Rectal smooth muscle tissue (tissue), 1 donor: ENCODE measurements at regions not wholly inside any gene's neighbourhood (a gene's known extent, or its start where the extent isn't known, plus 50 kb on each side); places are given as distances from the start of the nearest gene placed in this dataset.

Experiments
- H3K27ac ChIP-seq: one replicate; pipeline ENCODE4 v1.7.0; 2013; ENCODE audit warnings: low read depth, low read length, inconsistent platforms
- H3K27me3 ChIP-seq: one replicate; pipeline ENCODE4 v1.7.0; 2013; ENCODE audit warnings: low read length; ENCODE audit not compliant: control insufficient read depth, insufficient read depth
- H3K36me3 ChIP-seq: one replicate; pipeline ENCODE4 v1.7.0; 2013; ENCODE audit warnings: low read length; ENCODE audit not compliant: control insufficient read depth, insufficient read depth
- H3K4me1 ChIP-seq: one replicate; pipeline ENCODE4 v1.7.0; 2013; ENCODE audit warnings: low read length; ENCODE audit not compliant: control insufficient read depth, insufficient read depth
- H3K4me3 ChIP-seq: one replicate; pipeline ENCODE4 v1.7.0; 2013; ENCODE audit warnings: low read length
- H3K9ac ChIP-seq: one replicate; pipeline ENCODE4 v1.7.0; 2013; ENCODE audit warnings: low read length

DNA sequence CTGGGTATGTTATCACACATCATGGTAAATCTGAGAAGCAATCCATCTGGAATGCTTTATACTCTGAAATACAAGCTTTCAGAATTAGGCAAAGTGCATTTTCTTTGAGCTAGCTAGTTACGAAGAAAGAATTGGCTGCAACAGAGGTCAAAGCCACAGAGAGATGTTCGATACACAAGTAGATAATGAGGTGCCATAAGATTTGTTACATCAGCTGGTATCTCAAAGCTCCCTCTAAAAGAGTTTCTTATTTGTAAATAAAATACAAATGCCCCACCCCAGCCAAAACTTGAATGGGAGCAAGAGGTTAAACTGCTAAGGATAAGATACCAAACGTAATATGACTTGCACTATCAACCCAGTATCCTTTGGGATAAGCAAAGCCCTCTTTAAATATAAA is 84.0 kb upstream of the SLCO3A1 start:
- H3K4me1 ChIP-seq: no peaks in the 10 kb centered on the region
- H3K36me3 ChIP-seq: no peaks in the 10 kb centered on the region
- H3K9ac ChIP-seq: no peak overlapping the region
- no peaks in the 10 kb centered on the region for H3K27me3 ChIP-seq
- H3K4me3 ChIP-seq: no peak overlapping the region
- H3K27ac ChIP-seq: no peak overlapping the region

DNA sequence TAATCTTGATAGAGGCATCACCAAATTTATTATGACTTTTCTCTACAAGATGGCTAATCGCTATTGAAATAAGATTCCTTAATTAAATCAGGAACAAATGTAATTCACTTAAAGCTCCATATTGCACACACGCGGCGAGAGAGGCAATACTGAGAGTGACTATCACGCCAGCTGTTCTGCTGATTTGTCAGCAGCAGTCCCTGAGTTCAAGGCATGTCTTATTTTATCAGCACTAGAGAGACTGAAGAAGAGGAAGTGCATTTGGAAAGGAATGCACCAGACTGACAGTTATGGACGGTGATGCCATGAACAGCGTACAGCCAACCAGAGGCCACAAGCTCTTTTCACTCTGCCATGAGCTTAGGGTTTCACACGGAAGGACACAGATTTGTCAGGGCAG is 83.6 kb upstream of the SLCO3A1 start:
- no peaks in the 10 kb centered on the region for H3K27me3 ChIP-seq
- no peak overlapping the region for H3K4me3 ChIP-seq
- no peak overlapping the region for H3K27ac ChIP-seq
- H3K4me1 ChIP-seq: no peaks in the 10 kb centered on the region
- H3K36me3 ChIP-seq: no peaks in the 10 kb centered on the region
- no peak overlapping the region for H3K9ac ChIP-seq

DNA sequence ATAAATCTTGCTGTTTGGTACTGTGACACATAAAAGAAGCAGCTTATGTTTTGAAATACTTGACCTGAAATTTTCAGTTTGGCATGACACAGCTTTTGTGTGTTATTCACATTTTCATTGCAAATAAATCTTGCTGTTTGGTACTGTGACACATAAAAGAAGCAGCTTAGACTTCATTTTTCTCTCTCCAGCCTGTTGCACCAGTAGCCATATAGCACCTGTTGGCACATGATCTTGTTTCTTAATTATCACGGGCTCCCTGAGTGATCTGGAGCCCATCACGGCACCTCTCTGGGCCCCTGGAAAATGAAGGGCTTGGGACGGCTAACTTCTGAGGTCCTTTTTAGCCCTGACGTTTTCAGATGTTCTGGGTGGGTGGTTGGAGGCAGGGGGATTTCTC is 77.4 kb upstream of the SLCO3A1 start:
- no peaks in the 10 kb centered on the region for H3K27me3 ChIP-seq
- no peak overlapping the region for H3K27ac ChIP-seq
- H3K4me3 ChIP-seq: no peak overlapping the region
- H3K4me1 ChIP-seq: no peaks in the 10 kb centered on the region
- no peaks in the 10 kb centered on the region for H3K36me3 ChIP-seq
- no peak overlapping the region for H3K9ac ChIP-seq

DNA sequence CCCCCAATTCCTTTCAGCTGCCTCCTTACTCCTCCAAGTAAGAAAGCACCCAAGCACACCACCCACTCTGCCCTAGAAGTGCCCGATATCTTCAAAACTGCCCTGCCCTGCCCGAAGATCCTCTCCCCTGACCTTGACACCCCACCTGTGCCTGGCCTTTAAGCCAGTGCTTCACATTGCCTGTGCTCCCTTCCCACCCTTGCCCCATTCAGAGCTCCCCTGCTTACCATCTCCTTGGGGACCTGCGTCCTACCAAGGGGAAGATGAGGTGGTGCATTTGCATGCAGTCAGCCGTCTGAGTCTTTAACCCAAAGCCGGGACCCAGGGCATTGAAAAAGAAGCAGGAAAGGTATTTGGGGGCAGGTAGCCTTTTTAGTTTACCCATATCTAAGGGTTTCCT is 73.5 kb upstream of the SLCO3A1 start:
- Histone ChIP-seq H3K27me3 (peaks cover 1% of the 10 kb centered on the region), H3K27ac (no peak overlapping the region), H3K9ac (no peak overlapping the region), H3K36me3 (no peaks in the 10 kb centered on the region), H3K4me1 (no peaks in the 10 kb centered on the region), H3K4me3 (no peak overlapping the region)

DNA sequence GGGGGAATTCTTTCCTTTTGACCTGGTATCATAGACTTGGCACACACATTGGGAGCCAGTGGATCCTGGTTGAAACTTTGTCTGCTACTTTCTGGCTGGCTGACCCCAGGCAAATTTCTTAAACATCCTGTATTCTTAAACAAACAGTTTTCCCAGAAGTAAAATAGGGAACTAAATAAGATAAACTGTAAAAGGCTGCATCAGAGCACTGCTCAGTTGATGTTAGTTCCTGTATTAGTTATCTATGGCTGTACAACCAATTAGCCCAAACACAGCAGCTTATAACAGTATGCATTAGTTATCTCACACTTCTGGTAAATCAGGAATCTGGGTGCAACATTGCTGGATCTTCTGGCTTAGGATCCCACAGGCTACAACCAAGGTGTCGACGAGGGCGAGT is 73.1 kb upstream of the SLCO3A1 start:
- no peak overlapping the region for H3K27ac ChIP-seq
- H3K4me1 ChIP-seq: no peaks in the 10 kb centered on the region
- H3K9ac ChIP-seq: no peak overlapping the region
- peaks cover 1% of the 10 kb centered on the region for H3K27me3 ChIP-seq
- no peaks in the 10 kb centered on the region for H3K36me3 ChIP-seq
- no peak overlapping the region for H3K4me3 ChIP-seq

DNA sequence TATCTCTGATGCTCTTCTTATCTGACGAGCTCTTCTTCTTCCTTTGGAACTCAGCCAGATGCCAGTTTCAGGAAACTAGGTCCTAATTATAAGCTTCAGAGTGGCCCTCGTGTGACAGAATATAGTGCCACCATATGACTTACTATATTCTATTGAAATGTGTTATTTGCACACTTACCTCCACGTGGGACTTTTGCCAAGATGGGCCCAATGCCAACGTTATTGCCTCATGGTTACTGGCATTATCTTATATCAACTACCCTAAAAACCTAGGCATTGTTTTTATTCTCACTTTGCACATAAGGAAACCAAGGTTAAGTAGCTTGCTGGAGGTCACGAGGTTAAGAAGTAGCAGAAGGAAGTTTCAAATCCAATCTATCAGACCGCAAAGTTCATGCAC is 71.3 kb upstream of the SLCO3A1 start:
- Histone ChIP-seq H3K27ac (no peak overlapping the region), H3K4me1 (no peaks in the 10 kb centered on the region), H3K27me3 (peaks cover 1% of the 10 kb centered on the region), H3K4me3 (no peak overlapping the region), H3K36me3 (no peaks in the 10 kb centered on the region), H3K9ac (no peak overlapping the region)

DNA sequence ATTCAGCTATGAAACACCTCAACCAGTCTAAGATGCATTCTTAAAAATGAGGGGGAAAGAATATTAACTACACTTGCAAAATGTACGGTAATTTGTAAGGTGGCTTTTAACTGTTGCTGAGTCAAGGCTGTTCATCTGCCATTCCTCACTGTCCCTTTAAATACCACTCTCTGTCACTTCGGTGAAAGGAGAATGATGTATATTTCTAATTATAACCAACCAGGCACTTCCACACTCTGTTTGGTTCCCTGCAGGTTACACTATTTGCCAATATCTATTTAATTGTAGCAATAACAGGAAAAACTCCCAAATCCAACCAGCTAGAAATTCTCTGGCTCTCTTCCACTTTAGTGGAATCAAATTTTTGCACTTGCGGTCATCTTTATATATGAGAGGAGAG is 70.5 kb upstream of the SLCO3A1 start:
- no peaks in the 10 kb centered on the region for H3K4me1 ChIP-seq
- peaks cover 1% of the 10 kb centered on the region for H3K27me3 ChIP-seq
- H3K4me3 ChIP-seq: no peak overlapping the region
- H3K36me3 ChIP-seq: no peaks in the 10 kb centered on the region
- H3K27ac ChIP-seq: no peak overlapping the region
- H3K9ac ChIP-seq: no peak overlapping the region

DNA sequence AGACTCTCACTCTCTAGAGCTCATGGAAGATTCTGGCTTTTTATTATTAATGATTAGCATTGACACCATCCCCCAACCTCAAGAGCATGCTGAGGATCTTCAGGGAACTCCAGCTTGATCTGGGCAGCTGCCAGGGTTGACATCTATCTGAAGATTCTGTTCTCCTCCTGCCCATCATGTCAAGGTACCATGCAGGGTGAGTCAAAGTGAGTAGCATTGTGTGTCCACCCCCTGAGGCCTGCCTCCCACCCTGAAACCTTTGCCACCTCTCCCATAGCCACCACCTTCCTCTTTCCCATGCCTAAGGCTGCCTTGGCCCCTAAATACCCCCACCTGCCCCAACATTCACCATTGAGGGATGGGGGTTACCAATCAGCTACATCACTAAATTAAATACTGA is 70.1 kb upstream of the SLCO3A1 start:
- Histone ChIP-seq H3K36me3 (no peaks in the 10 kb centered on the region), H3K4me3 (no peak overlapping the region), H3K4me1 (no peaks in the 10 kb centered on the region), H3K27me3 (peaks cover 1% of the 10 kb centered on the region), H3K9ac (no peak overlapping the region), H3K27ac (no peak overlapping the region)

DNA sequence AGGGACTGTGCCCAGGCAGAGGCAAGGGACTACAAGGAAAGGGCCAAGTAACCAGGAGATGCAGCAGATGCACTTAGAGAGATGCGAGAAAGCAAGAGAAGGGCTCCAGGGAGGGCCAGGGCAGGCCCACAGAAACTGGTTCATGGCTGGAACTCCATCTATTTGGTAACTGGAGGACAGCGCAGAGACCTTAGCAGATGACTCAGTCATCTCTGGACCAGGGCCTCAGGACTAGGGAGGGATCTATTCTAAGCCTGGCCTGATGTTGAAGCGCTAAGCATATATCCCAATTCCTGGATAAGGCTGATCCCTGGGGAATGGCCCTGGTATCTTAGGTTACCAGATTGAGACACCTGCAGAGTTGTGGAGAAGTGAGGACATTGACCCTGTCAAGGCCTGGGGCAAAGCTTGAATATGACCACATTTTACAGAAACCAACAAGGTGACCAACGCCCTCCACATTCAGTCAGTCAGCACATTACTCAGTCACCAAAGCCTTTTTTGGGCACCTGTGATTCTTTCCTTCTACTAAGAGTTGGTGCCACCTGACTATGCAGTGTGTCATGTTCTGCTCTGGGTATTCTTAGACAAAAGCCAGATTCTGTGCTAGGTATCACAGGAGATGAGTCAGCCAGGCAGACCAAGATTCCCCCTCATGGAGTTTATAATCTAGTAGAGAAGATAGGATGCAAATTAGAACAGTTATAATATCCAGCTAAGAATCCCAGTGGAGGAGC is 68.4 kb upstream of the SLCO3A1 start:
- H3K9ac ChIP-seq: no peak overlapping the region
- no peaks in the 10 kb centered on the region for H3K36me3 ChIP-seq
- H3K4me3 ChIP-seq: no peak overlapping the region
- H3K27me3 ChIP-seq: peaks cover 1% of the 10 kb centered on the region
- no peaks in the 10 kb centered on the region for H3K4me1 ChIP-seq
- no peak overlapping the region for H3K27ac ChIP-seq

DNA sequence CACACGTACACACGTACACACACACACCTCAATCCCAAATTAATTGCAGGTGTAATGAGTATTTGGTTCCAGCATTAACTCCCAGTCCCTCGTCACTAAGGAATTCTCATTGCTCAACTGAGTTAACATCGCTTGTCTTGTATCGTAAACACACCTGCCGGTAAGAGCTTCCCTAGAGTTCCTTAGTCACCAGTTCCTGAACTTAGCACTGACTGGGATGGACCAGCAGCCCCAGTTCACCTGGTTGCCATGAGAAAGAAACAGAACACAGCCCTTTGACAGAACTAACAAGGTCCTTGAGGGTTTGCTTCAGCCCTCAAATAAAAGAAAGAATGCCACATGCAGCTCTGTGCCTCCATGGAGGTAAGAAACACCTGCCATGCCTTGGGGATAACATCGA is 66.3 kb upstream of the SLCO3A1 start:
- H3K27ac ChIP-seq: no peak overlapping the region
- H3K4me3 ChIP-seq: no peak overlapping the region
- H3K4me1 ChIP-seq: no peaks in the 10 kb centered on the region
- H3K9ac ChIP-seq: no peak overlapping the region
- peaks cover 1% of the 10 kb centered on the region for H3K27me3 ChIP-seq
- no peaks in the 10 kb centered on the region for H3K36me3 ChIP-seq

DNA sequence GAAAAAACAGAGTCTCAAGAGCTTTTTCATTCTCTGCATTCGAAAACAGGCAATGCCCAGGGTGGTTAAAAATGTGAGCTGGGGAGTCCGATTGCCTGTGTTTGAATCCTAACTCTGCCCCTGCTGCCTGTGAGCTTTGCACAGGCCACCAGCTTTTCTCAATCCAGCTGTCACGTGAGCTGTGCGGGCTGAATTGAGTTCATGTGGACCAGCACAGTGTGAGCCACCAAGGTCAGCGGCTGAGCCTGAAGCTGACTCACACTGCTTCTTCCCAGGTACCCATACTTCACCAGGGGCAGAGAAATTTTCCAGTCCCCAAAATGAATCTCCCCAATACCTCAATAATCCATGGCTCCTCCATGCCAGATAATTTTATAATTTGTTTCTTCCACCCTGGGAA is 64.4 kb upstream of the SLCO3A1 start:
- no peaks in the 10 kb centered on the region for H3K36me3 ChIP-seq
- H3K27ac ChIP-seq: no peak overlapping the region
- H3K4me1 ChIP-seq: no peaks in the 10 kb centered on the region
- H3K27me3 ChIP-seq: no peaks in the 10 kb centered on the region
- H3K9ac ChIP-seq: no peak overlapping the region
- no peak overlapping the region for H3K4me3 ChIP-seq

DNA sequence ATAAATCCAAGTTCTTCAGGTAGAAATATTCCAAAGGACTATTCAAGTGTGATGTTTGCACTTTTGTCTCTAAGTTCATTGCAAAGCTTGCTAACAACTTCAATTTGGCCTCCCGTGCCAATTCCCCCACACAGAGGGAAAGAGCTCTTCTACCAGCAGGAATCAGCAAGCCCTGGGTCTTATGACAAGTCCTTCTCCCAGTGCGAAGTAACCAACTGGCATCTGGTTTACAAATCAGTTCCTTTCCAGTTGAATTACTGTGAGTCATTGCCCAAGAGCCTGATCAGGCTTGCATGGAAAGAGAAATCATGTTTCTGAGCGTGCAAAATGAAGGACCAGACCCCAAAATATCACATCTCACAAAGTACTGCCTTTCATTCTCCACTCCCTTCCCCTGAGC is 62.7 kb upstream of the SLCO3A1 start:
- H3K27ac ChIP-seq: no peak overlapping the region
- H3K9ac ChIP-seq: no peak overlapping the region
- H3K36me3 ChIP-seq: no peaks in the 10 kb centered on the region
- H3K4me1 ChIP-seq: no peaks in the 10 kb centered on the region
- no peak overlapping the region for H3K4me3 ChIP-seq
- H3K27me3 ChIP-seq: no peaks in the 10 kb centered on the region

DNA sequence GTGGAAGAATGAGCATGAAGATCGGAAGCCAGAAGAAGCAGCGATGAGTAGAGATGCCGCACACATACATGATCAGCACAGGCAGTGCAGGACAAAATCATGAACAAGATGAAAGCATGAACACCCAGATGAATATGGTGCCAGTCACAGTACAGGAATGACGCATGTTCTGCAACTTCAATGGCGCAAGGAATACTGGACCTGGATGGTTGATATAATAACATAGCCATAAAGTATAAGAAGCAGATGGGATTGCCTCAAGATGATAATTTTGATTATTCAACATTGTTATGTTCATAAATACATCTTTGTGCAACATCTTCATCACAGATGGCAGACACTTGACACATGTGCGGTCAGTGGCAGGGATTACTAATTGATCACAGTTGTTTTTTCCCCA is 59.7 kb upstream of the SLCO3A1 start:
- H3K36me3 ChIP-seq: no peaks in the 10 kb centered on the region
- H3K4me3 ChIP-seq: no peak overlapping the region
- no peaks in the 10 kb centered on the region for H3K4me1 ChIP-seq
- H3K9ac ChIP-seq: no peak overlapping the region
- no peak overlapping the region for H3K27ac ChIP-seq
- H3K27me3 ChIP-seq: no peaks in the 10 kb centered on the region
